ENCODE measurements at regions not wholly inside any gene's neighbourhood (a gene's known extent, or its start where the extent isn't known, plus 50 kb on each side); places are given as distances from the start of the nearest gene placed in this dataset.
"Not testable (repeated sequence)": the region's sequence is repeated elsewhere in the genome, so short reads cannot be mapped to it uniquely, and the experiment has no call there.

GRCh38 chr12:126897778-126898177, 1369.2 kb upstream of the TMEM132C start:
- no peak for DNase-seq

DNA sequence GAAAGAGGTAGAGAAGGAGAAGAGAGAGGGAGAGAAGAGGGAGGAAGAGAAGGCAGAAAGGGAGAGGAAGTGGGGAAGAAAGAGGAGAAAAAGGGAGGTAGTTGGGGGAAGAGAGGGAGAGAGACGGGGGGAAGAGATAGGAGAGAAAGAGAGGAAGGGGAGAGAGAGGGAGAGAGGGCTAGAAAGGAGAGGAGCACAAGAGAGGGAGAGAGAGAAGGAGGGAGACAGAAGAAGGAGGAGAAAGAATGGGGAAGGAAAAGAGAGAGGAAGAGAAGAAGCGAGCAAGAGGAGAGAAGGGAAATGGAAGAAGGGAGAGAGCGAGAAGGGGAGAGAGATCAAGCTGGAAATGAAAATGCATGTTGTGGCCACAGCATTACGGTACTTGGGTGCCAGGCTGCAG, 1368.4 kb upstream of the TMEM132C start:
- no peak for DNase-seq

- DNase-seq, result no peak
These were observed 1366.8 kb upstream of the TMEM132C start for GRCh38 chr12:126899926-126900792.

DNA sequence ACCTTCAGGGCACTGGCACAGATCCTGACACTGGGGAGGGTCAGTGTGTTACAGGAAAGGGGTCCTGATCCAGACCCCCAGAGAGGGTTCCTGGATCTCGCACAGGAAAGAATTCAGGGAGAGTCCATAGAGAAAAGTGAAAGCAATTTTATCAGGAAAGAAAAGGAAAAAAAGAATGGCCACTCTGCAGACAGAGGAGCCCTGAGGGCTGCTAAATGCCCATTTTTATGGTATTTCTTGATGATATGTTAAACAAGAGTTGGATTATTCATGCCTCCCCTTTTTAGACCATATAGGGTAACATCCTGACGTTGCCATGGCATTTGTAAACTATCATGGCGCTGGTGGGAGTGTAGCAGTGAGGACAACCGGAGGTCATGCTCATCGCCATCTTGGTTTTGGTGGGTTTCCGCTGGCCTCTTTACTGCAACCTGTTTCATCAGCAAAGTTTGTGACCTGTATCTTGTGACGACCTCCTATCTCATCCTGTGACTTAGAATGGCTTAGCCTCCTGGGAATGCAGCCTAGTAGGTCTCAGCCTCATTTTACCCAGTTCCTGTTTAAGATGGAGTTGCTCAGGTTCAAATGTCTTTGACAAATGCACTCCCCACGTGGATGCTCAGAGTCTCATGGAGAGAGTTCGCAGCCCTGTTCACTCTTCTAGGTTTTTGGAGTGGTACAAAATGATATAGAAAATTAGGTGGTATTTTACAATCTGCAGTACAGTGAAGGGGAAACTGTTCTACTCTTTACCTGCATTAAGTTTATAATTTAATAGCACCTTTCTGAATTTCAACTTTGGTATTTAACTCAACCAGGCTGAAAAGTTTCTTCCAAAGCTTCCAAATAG, 1363.7 kb upstream of the TMEM132C start:
- DNase-seq, result no peak

GRCh38 chr12:126905752-126906151, 1361.2 kb upstream of the TMEM132C start:
- no peak for DNase-seq

- no peak for DNase-seq
These were observed 1358.8 kb upstream of the TMEM132C start for GRCh38 chr12:126907900-126908764.

GRCh38 chr12:126908765-126909142, 1358.2 kb upstream of the TMEM132C start:
- no peak for DNase-seq

DNA sequence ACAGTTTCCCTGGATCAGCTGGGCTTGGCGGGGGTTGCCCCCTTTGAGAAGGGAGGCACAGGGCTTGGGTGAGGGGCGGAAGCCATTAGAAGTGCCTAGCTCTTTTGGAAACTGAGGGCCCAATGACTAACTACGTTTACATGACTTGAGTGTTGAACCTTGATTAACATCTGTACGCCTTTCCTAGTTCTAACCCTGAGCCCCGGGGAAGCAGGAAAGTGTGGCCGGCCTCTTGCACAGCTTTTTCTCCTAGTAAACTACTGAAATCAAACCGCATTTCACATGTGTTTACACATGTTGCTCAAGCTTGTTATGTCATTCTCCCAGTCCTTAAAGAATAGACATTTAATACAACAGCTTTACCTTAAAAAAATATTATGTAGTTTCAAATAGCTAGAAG, 1356.4 kb upstream of the TMEM132C start:
- no peak for DNase-seq

DNA sequence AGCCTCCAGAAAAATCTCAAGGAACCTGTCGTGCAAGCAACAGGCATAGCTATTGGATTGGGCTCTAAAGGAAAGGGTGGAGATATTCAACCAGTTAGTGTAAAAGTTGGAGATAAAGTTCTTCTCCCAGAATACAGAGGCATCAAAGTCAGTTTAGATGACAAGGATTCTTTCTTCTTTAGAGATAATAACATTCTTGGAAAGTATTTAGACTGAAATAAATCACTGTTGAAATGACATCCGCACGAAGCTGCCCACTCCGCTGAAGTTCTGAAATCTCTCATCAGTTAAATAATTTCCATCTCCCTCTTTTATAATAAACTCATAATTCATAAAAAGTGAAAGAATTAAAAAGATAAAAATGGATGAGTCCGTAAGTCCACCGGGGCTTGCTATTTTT, 1354.9 kb upstream of the TMEM132C start:
- no peak for DNase-seq

GRCh38 chr12:126914170-126914793, 1352.7 kb upstream of the TMEM132C start:
- no peak for DNase-seq

DNA sequence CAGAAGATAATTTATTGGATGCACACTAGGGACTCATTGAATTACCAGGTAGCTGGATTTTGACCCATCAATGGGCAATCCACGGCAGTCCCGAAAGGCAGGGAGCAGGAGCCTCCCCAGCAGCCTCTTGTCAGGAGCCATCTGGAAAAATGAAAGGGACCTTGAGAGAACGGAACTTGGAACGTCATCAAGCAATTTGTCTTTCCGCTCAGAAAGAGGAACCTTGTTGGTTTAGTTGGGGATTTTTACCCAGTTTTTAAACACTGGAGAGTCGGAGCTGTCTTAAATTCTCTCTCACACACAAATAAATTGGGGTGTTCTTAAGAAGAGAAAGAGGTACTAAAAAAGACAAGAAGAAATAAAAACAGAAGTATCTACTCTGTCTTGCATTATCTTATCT, 1351.7 kb upstream of the TMEM132C start:
- DNase-seq, result no peak

GRCh38 chr12:126926023-126926594, 1340.9 kb upstream of the TMEM132C start:
- DNase-seq, result no peak

DNA sequence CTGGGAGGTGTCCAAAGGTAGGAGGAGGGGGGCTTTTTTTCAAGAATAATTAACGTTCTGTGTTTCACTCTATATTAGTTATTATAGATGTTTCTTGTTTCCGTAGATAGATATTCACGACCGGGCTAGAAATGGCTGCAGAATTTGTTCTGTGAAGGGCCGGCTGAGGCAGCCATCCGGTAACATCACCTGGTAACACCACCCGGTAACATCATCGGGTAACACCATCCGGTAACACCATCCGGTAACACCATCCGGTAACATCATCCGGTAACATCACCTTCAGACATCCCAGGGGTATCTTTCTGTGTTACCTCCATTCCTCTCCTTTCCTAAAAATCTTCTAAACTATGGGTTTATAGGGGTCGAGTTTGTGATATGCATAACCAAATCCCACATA, 1336.7 kb upstream of the TMEM132C start:
- DNase-seq, result no peak

- DNase-seq, result no peak
These were observed 1334.8 kb upstream of the TMEM132C start for GRCh38 chr12:126932156-126932555.

- no peak for DNase-seq
These were observed 1331.5 kb upstream of the TMEM132C start for GRCh38 chr12:126935435-126935834.

DNA sequence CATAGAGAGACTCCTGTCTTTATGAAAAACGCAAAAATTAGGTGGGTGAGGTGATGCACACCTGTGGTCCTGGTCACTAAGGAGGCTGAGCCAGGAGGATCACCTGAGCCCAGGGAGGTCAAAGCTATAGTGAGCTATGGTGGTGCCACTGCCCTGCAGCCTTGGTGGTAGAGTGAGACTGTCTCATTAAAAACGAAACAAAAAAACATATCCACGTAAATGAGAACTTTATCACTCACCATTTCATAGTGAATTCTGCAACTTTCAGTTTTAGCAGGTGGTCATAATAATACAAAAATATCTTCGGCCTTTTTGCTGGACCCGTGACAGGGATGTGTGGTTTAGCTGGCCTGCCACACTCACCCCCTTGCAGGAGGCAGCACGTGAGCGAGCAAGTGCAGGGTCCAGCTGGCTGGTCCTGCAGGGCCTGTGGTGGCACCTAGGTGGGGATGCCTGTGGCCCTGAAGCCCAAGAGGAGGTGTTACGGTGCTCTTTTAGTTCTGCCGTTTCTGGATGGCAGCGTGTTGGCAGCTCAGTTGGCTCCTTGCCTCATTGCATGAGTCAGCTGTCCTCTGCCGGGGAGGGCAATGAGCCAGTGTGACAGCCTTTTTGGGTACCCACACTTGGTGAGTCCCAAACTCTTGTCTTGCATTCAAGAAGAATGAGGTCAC, 1330.7 kb upstream of the TMEM132C start:
- no peak for DNase-seq

- no peak for DNase-seq
These were observed 1329.5 kb upstream of the TMEM132C start for GRCh38 chr12:126937431-126937830.

- no peak for DNase-seq
These were observed 1322.3 kb upstream of the TMEM132C start for GRCh38 chr12:126944684-126945083.

- not testable (repeated sequence) for DNase-seq
These were observed 1320.0 kb upstream of the TMEM132C start for GRCh38 chr12:126946958-126947357.

DNA sequence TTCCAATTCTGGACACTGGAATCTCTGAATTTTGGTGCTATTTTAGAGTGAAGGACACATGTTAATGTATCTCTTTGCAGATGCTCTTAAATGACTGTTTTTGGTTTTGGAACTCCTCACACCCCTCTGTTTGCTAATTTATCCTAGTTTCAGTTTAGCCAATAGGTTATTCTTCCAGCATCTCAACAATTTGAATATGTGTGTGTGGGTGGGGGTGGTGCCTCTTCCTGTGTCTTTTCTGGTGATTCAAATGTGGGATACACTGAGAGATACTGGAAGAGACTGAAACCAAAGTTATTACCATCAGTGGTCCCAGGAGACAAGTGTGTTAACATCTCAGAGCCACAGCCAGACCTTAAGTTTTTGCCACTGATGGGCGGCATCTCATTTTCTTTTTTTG, 1317.4 kb upstream of the TMEM132C start:
- no peak for DNase-seq

GRCh38 chr12:126950266-126950665, 1316.7 kb upstream of the TMEM132C start:
- no peak for DNase-seq

Measured in stimulated activated CD8-positive, alpha-beta memory T cell treated with anti-CD3 and anti-CD28 coated beads, Interleukin-4, amount 100 ng/mL, for 48 hours (primary cell).